Mesodermal cell (in vitro differentiated cells): ENCODE measurements at regions not wholly inside any gene's neighbourhood (a gene's known extent, or its start where the extent isn't known, plus 50 kb on each side); places are given as distances from the start of the nearest gene placed in this dataset.

Source experiments
- H3K27ac ChIP-seq: 2 replicates; pipeline ENCODE4 v1.7.0; 2013; ENCODE audit warnings: mild to moderate bottlenecking, low read depth, low read length, moderate library complexity; ENCODE audit not compliant: severe bottlenecking
- H3K36me3 ChIP-seq: 2 replicates; pipeline ENCODE4 v1.7.1; 2013; ENCODE audit warnings: mild to moderate bottlenecking, low read length, moderate library complexity; ENCODE audit not compliant: control insufficient read depth, insufficient read depth
- H3K4me1 ChIP-seq: one replicate; pipeline ENCODE4 v1.7.1; 2013; ENCODE audit warnings: mild to moderate bottlenecking, low read length; ENCODE audit not compliant: insufficient read depth, control insufficient read depth, poor library complexity, severe bottlenecking
- H3K4me3 ChIP-seq: 2 replicates; pipeline ENCODE4 v1.7.0; 2013; ENCODE audit warnings: low read length, control low read depth, mild to moderate bottlenecking; ENCODE audit not compliant: insufficient read depth, poor library complexity, severe bottlenecking; ENCODE audit errors: extremely low read depth
- H3K9me3 ChIP-seq: 2 replicates; pipeline ENCODE4 v1.7.1; 2013; ENCODE audit warnings: mild to moderate bottlenecking, low read length, moderate library complexity; ENCODE audit not compliant: control insufficient read depth
- WGBS, 2 experiments: methylation state at CpG; one replicate each; pipeline ENCODE4 v1.1.5; 2013; ENCODE audit warnings: missing lambda C conversion rate in 2 of 2; ENCODE audit not compliant: insufficient coverage in 2 of 2; 5-methylcytosine and 5-hydroxymethylcytosine counted together

- no peak overlapping the region for H3K27ac ChIP-seq
- no CpG with 5 or more reads among the region's 1 CpG for WGBS, 2 experiments
- H3K4me1 ChIP-seq, result peaks cover under 1% of the 10 kb centered on the region
- H3K36me3 ChIP-seq, result no peaks in the 10 kb centered on the region
- H3K4me3 ChIP-seq, result no peak overlapping the region
- H3K9me3 ChIP-seq, result no peaks in the 10 kb centered on the region
Measured at GRCh38 chr13:76461484-76461883, 424.7 kb downstream of the KCTD12 start.

DNA sequence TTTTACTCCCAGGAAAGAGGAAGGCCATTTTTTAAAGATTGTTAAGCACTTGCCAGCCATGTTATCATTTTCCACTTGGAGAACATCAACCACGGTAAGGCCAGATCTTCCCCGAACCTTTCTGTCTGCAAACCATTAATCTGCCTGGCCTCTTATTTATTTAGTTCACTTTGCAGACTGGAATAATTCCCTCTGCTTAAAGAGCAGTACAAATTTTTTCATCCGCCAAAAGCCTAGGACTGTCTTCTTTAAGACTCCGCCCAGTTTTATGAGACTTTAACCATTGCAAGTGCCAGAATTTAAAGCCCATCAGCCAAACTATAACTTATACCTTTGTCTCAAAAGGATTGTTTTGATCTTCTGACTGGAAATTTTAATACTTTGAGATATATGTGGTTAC is 426.3 kb downstream of the KCTD12 start:
- WGBS, 2 experiments, result 93 to 94% methylated on average over 3 to 4 of the region's 4 CpGs
- H3K36me3 ChIP-seq, result no peaks in the 10 kb centered on the region
- no peak overlapping the region for H3K27ac ChIP-seq
- no peaks in the 10 kb centered on the region for H3K9me3 ChIP-seq
- H3K4me3 ChIP-seq, result no peak overlapping the region
- peaks cover 12% of the 10 kb centered on the region for H3K4me1 ChIP-seq

DNA sequence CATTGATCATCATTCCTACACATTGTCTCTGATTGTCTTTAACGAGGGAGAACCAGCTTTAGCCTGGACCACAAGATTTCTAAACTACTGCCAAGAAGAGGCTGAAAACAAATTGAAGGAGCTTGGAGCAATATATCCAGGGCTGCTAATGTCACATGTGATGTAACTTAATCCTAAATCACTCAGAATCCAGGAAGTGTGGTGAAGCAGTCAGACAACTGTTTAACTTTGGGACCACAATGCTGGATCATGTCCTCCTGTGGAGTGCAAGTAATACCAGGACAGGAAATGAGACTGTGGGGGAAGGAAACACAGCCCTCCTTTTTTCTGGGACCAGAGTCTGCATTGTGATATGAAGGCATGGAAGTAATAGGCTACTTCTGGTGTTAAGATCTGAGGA is 430.2 kb downstream of the KCTD12 start:
- 80% methylated on average over 1 of the region's 1 CpG; no CpG with 5 or more reads in 1 of the 2 experiments for WGBS, 2 experiments
- H3K9me3 ChIP-seq, result peaks cover 5% of the 10 kb centered on the region
- H3K4me3 ChIP-seq, result no peak overlapping the region
- H3K4me1 ChIP-seq, result peaks cover 12% of the 10 kb centered on the region
- no peaks in the 10 kb centered on the region for H3K36me3 ChIP-seq
- peak overlapping the region; percentile 64 for H3K27ac ChIP-seq

- Histone ChIP-seq H3K27ac (peak overlapping the region; percentile 12), H3K9me3 (peaks cover 5% of the 10 kb centered on the region), H3K4me1 (peaks cover 12% of the 10 kb centered on the region), H3K36me3 (no peaks in the 10 kb centered on the region), H3K4me3 (no peak overlapping the region)
Measured at GRCh38 chr13:76454991-76455390, 431.2 kb downstream of the KCTD12 start.

DNA sequence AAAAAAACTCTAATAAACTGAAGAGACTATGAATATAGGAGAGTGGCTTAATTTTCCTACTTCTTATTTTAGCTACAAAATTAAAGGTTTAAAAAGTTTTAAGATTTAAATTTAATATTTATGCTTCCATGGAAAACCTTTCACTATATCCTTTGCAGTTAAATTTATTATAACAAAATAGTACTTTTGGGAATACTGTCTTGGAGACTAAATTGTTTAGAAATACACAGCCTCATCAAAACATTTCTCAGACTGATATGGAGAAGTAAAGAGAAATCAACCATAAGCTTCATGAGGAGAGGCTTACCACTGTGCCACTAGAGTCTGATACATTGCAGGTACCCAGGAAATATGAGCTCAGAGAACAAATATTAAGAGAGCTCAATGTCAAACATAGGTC is 436.5 kb downstream of the KCTD12 start:
- no peak overlapping the region for H3K27ac ChIP-seq
- peaks cover 5% of the 10 kb centered on the region for H3K9me3 ChIP-seq
- no peaks in the 10 kb centered on the region for H3K4me1 ChIP-seq
- H3K36me3 ChIP-seq, result no peaks in the 10 kb centered on the region
- no peak overlapping the region for H3K4me3 ChIP-seq

DNA sequence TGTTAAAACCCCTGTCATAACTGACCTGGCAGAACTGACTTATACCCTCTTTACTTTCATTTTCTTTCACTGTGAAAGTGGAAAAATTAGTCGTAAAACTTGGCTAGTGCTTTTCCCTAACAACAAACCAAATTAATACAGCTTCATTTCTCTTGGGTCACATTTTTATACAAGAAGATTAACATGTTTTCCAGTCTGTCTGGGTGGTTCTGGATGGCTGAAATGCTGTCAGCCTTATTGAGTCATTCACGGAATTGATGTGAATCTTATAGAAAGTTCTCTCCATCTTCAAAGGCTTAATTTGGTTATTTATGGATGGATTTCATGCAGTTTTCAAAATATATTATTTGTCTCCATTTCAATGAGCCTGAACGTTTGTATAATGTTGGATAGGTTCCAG is 440.0 kb downstream of the KCTD12 start:
- no peaks in the 10 kb centered on the region for H3K36me3 ChIP-seq
- whole genome bisulfite sequencing, 2 experiments, result 100% methylated on average over 1 of the region's 3 CpGs; no CpG with 5 or more reads in 1 of the 2 experiments
- H3K9me3 ChIP-seq, result no peaks in the 10 kb centered on the region
- no peak overlapping the region for H3K4me3 ChIP-seq
- H3K4me1 ChIP-seq, result no peaks in the 10 kb centered on the region
- H3K27ac ChIP-seq, result no peak overlapping the region

DNA sequence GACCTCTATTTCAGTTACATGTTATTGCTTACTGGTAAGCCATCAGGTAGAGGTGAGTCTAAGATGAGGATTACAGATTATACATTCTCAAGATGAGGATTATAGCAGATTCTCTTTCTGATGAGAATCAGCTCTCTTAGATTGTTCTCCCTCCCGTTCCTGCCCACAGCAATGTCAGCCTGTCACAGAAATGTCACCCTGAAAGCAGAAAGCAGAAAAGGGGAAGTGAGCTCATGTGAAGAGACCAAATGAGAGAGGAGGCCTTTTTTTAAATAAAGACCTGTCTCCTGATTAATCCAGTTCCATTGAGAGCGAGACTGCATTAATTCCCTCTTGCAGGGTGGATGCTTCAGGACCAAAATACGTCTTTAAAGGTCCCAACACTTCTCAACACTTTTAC is 445.6 kb downstream of the KCTD12 start:
- no peaks in the 10 kb centered on the region for H3K4me1 ChIP-seq
- 72 to 83% methylated on average over 2 of the region's 3 CpGs for WGBS, 2 experiments
- H3K4me3 ChIP-seq, result no peak overlapping the region

DNA sequence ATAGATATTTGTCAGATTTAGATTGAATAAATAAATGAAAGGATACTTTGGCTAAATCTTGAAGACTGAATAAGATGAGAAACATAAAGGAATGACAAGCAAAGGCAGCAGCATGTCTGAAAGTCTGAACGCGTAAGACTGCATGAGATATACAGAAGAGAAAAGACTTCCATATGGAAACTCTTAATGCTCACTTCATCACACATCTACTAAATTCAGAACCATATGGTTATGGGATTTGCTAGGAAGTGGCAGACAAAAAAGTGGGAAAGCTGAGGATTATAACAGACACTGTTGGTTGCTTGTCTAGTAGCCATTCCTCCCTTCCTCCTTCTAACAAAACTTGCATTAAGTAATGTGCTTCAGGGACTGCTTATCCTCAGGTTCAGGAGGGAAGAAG is 446.7 kb downstream of the KCTD12 start:
- no peak overlapping the region for H3K4me3 ChIP-seq
- H3K36me3 ChIP-seq, result no peaks in the 10 kb centered on the region
- no peak overlapping the region for H3K27ac ChIP-seq
- H3K4me1 ChIP-seq, result no peaks in the 10 kb centered on the region
- H3K9me3 ChIP-seq, result no peaks in the 10 kb centered on the region
- WGBS, 2 experiments, result no CpG with 5 or more reads among the region's 2 CpGs

More for the DNA sequence above, 445.6 kb downstream of the KCTD12 start:
- no peaks in the 10 kb centered on the region for H3K36me3 ChIP-seq
- no peaks in the 10 kb centered on the region for H3K9me3 ChIP-seq
- H3K27ac ChIP-seq, result no peak overlapping the region

DNA sequence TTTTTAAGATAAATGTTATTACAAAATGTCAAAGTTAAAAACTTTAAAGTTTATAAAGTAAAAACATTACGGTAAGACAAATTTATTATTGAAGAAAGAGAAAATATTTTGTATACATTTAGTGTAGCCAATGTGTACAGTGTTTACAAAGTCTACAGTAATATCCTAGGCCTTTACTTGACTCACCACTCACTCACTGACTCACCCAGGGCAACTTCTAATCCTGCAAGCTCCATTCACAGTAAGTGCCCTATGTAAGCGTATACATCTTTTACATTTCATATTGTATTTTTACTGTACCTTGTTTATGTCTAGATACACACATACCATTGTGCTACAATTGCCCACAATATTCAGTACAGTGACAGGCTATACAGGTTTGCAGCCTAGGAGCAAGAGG is 448.2 kb downstream of the KCTD12 start:
- H3K4me1 ChIP-seq, result no peaks in the 10 kb centered on the region
- no CpG with 5 or more reads among the region's 2 CpGs for WGBS, 2 experiments
- H3K9me3 ChIP-seq, result no peaks in the 10 kb centered on the region
- no peak overlapping the region for H3K4me3 ChIP-seq
- no peaks in the 10 kb centered on the region for H3K36me3 ChIP-seq
- no peak overlapping the region for H3K27ac ChIP-seq

GRCh38 chr13:76425935-76426334 is 460.3 kb downstream of the KCTD12 start:
- Histone ChIP-seq H3K4me1 (no peaks in the 10 kb centered on the region), H3K4me3 (no peak overlapping the region), H3K9me3 (no peaks in the 10 kb centered on the region), H3K36me3 (no peaks in the 10 kb centered on the region), H3K27ac (no peak overlapping the region)
- WGBS, 2 experiments, result 57 to 93% methylated on average over 1 of the region's 2 CpGs

DNA sequence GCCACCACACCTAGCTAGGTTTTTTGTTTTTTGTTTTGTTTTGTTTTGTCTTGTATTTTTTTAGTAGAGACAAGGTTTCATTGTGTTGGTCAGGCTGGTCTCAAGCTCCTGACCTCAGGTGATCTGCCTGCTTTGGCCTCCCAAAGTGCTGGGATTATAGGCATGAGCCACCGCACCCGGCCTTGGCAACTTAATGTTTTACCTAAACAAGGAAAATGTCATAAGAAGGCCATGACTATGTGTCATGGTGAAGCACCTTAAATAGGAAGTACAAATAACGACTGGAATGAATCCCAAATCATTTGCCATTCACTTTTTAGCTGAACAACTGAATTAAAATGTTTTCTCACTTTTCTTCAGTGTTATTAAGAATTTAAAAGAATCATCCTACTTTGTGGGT is 465.2 kb downstream of the KCTD12 start:
- no peaks in the 10 kb centered on the region for H3K36me3 ChIP-seq
- no peaks in the 10 kb centered on the region for H3K9me3 ChIP-seq
- H3K4me1 ChIP-seq, result peaks cover 8% of the 10 kb centered on the region
- no peak overlapping the region for H3K27ac ChIP-seq
- H3K4me3 ChIP-seq, result no peak overlapping the region
- WGBS, 2 experiments, result 100% methylated on average over 2 of the region's 3 CpGs

GRCh38 chr13:76418404-76418803 is 467.8 kb downstream of the KCTD12 start:
- H3K4me3 ChIP-seq, result no peak overlapping the region
- H3K4me1 ChIP-seq, result peaks cover 8% of the 10 kb centered on the region
- no peaks in the 10 kb centered on the region for H3K9me3 ChIP-seq
- peak overlapping the region; percentile 43 for H3K27ac ChIP-seq
- no peaks in the 10 kb centered on the region for H3K36me3 ChIP-seq
- WGBS, 2 experiments, result 67% methylated on average over 2 of the region's 2 CpGs; no CpG with 5 or more reads in 1 of the 2 experiments
